ENCODE measurements at regions not wholly inside any gene's neighbourhood (a gene's known extent, or its start where the extent isn't known, plus 50 kb on each side); places are given as distances from the start of the nearest gene placed in this dataset.

GRCh38 chr1:25064465-25065240 lies 134.6 kb upstream of the RUNX3 start:
- H3K9me2 ChIP-seq (ENCODE audit: insufficient read depth, low read length), result no peaks in the 10 kb centered on the region
- no peak overlapping the region for H3K4me3 ChIP-seq (ENCODE audit: low read length)
- no peaks in the 10 kb centered on the region for H4K20me1 ChIP-seq (ENCODE audit: insufficient read depth)
- no peak overlapping the region for H3K4me2 ChIP-seq (ENCODE audit: low read length)
- H3K27me3 ChIP-seq (ENCODE audit: insufficient read depth, low read depth, low read length), result no peaks in the 10 kb centered on the region
- H3K9me3 ChIP-seq (ENCODE audit: low read length), result no peaks in the 10 kb centered on the region
- no peak for TF ChIP-seq EP300 (conservative IDR thresholded peaks at IDR 0.05; ENCODE audit: poor library complexity, severe bottlenecking)
- TF ChIP-seq TAF1 (IDR thresholded peaks at IDR 0.05; ENCODE audit: low read depth), result no peak
- no peak for TF ChIP-seq REST (IDR thresholded peaks at IDR 0.05; ENCODE audit: borderline replicate concordance)
- H2AFZ ChIP-seq (ENCODE audit: low read depth, low read length), result no peak overlapping the region
- no peak overlapping the region for H3K9ac ChIP-seq (ENCODE audit: low read length)
- H3K27ac ChIP-seq (ENCODE audit: low read length), result no peak overlapping the region
- no peaks in the 10 kb centered on the region for H3F3A ChIP-seq (ENCODE audit: insufficient read depth, low read length, poor library complexity, severe bottlenecking)
- no peaks in the 10 kb centered on the region for H3K36me3 ChIP-seq (ENCODE audit: insufficient read depth, low read length)
- H3K79me2 ChIP-seq (replicated peaks; ENCODE audit: insufficient read depth, low read length), result no peaks in the 10 kb centered on the region

- H3K27me3 ChIP-seq (ENCODE audit: insufficient read depth, low read depth, low read length), result no peaks in the 10 kb centered on the region
- H3K27ac ChIP-seq (ENCODE audit: low read length), result no peak overlapping the region
- no peaks in the 10 kb centered on the region for H3F3A ChIP-seq (ENCODE audit: insufficient read depth, low read length, poor library complexity, severe bottlenecking)
- H3K4me3 ChIP-seq (ENCODE audit: low read length), result no peak overlapping the region
- H3K9me2 ChIP-seq (ENCODE audit: insufficient read depth, low read length), result no peaks in the 10 kb centered on the region
- no peaks in the 10 kb centered on the region for H3K36me3 ChIP-seq (ENCODE audit: insufficient read depth, low read length)
- no peaks in the 10 kb centered on the region for H3K79me2 ChIP-seq (replicated peaks; ENCODE audit: insufficient read depth, low read length)
- no peaks in the 10 kb centered on the region for H3K9me3 ChIP-seq (ENCODE audit: low read length)
- H3K9ac ChIP-seq (ENCODE audit: low read length), result no peak overlapping the region
- TF ChIP-seq EZH2 (IDR thresholded peaks at IDR 0.05; ENCODE audit: borderline replicate concordance, insufficient read depth, low read length, poor library complexity, severe bottlenecking) (no peak), EP300 (conservative IDR thresholded peaks at IDR 0.05; ENCODE audit: poor library complexity, severe bottlenecking) (no peak), REST (IDR thresholded peaks at IDR 0.05; ENCODE audit: borderline replicate concordance) (no peak), MXI1 (conservative IDR thresholded peaks at IDR 0.05; ENCODE audit: poor library complexity, severe bottlenecking) (no peak), RAD21 (conservative IDR thresholded peaks at IDR 0.05) (no peak), SMC3 (conservative IDR thresholded peaks at IDR 0.05; ENCODE audit: poor library complexity) (no peak), CTCF (IDR thresholded peaks at IDR 0.05; ENCODE audit: poor library complexity, severe bottlenecking) (no peak), TAF1 (IDR thresholded peaks at IDR 0.05; ENCODE audit: low read depth) (no peak), POLR2AphosphoS5 (IDR thresholded peaks at IDR 0.05) (no peak)
- H3K4me2 ChIP-seq (ENCODE audit: low read length), result no peak overlapping the region
- H4K20me1 ChIP-seq (ENCODE audit: insufficient read depth), result no peaks in the 10 kb centered on the region
- H2AFZ ChIP-seq (ENCODE audit: low read depth, low read length), result no peak overlapping the region
Observed at GRCh38 chr1:25063591-25064416, 133.7 kb upstream of the RUNX3 start.
